Tibial nerve (tissue), 4 donors: ENCODE measurements at regions not wholly inside any gene's neighbourhood (a gene's known extent, or its start where the extent isn't known, plus 50 kb on each side); places are given as distances from the start of the nearest gene placed in this dataset.

Experiments
- CTCF ChIP-seq, 5 experiments: fragments of 200-600 bp in 3 of 5; fragments of 450-650 bp in 2 of 5; sonication (generic) in 3 of 5; IDR thresholded peaks; one replicate each; pipeline ENCODE4 v1.5.1; 2016 to 2019; ENCODE audit warnings: antibody characterized with exemption in 5 of 5, mild to moderate bottlenecking in 3 of 5, moderate library complexity in 2 of 5
- EP300 ChIP-seq, 2 donors: sonication (generic); formaldehyde crosslinking; IDR thresholded peaks; one replicate each; pipeline ENCODE4 v1.6.1; 2017; ENCODE audit warnings: antibody characterized with exemption in 2 of 2, mild to moderate bottlenecking in 1 of 2
- POLR2A ChIP-seq, 2 donors: fragments of 450-650 bp; IDR thresholded peaks; one replicate each; pipeline ENCODE4 v1.6.1; 2017; ENCODE audit warnings: antibody characterized with exemption in 2 of 2, mild to moderate bottlenecking in 2 of 2, moderate library complexity in 2 of 2

DNA sequence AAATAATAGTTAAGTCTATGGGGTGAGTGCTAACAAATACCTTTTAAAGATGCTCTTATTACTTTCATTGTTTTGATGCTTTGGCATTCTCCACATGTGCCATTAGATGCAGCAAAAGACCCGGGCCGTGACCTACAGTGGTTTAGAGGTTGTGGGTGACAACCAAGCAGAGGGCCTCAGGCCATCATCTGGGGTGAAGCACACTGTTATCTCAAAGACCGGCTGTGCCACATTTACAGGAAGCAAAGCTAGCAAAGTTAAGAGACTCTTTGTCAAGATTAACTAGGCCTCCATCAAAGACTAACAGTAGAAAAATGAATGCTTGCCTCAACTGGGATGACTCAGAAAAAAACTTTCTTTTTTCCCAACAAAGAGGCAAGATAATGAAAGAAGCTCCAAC, 695.3 kb downstream of the SATB2 start:
- TF ChIP-seq CTCF (IDR thresholded peaks at IDR 0.05) (no peak), POLR2A (IDR thresholded peaks at IDR 0.05) (no peak), EP300 (IDR thresholded peaks at IDR 0.05) (no peak)
